Fibroblast of skin of left quadriceps (primary cell): ENCODE measurements at regions not wholly inside any gene's neighbourhood (a gene's known extent, or its start where the extent isn't known, plus 50 kb on each side); places are given as distances from the start of the nearest gene placed in this dataset.

Experiments used
- DNase-seq, 2 experiments: peaks; one replicate each; pipeline ENCODE4 v3.0.0-alpha.2; 2013; ENCODE audit warnings: low read depth in 2 of 2

DNA sequence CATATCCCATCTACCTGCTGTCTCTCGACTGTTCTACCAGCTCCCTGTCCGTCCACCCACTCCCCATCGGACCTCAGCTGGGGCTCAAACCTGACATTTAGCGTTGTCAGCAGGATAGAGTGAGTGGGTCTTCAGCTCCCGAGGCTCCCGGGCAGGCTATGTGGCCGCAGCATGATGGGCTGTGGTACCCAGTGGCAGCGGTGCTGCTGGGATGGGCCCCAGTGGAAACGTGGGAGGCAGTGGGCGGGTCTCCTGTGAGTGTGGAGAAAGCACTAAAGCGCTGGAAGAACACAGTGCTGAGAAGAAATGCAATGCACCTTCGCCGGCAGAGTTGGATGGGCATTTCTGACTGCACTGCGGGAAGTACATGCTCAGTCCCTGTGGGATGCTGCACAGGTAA lies 204.8 kb upstream of the SYT4 start:
- DNase-seq, result no peak

DNA sequence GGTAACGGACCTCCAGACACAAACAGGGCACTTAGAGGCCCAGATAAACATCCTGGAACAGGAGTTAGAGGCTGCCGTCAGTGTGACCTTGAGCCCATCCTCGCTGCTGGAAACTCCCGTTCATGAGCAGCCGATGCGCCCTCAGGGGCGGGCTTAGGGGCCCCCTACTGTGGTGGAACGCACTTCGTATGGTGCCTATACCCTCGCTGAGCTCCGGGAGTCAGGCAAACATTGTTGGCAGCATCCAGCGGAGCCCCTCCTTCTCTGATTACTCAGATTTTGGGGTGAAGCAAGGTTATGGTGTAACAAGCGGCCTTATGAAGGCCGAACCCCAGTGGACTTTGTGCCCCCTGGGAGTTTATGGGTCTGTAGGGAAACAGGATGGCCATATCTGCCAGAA lies 205.3 kb upstream of the SYT4 start:
- DNase-seq, result no peak

DNA sequence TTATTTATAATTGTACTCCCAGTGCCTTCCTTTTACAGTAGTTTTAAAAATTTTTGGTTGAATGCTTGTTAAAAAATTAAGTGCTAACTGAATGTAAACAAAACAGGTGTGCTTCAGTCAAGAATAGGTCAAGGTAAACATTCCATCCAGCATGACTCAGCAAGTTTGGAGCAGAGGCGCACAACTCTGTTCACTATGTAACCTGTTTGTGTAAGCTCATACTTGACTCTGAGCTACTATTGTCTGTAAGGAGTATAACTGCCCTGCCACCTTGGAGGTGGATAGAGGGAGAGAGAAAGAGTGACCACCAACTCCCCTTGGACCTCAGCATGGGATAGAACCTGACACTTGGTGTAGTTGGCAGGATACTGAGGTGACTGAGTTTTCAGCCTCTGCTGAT lies 207.4 kb upstream of the SYT4 start:
- no peak for DNase-seq

DNA sequence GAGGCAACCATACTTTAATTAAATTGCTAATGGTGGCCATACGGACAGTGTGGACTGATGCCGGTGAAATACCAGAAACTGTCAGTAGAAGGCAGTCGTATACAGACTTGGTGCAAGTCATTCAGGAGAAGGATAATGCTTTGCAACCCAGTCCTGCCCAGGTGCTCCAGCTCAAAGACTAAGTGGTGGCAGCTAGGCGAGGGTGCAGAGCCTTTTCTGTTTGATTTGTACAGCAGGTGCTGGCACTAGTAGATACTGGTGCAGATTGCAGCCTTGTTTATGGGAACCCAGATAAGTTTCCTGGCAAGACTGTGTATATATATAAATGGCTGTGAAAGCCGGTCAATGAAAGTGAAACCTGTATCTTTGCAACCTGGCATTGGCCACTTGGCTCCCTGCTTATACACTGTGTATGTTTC lies 208.3 kb upstream of the SYT4 start:
- no peak for DNase-seq

DNA sequence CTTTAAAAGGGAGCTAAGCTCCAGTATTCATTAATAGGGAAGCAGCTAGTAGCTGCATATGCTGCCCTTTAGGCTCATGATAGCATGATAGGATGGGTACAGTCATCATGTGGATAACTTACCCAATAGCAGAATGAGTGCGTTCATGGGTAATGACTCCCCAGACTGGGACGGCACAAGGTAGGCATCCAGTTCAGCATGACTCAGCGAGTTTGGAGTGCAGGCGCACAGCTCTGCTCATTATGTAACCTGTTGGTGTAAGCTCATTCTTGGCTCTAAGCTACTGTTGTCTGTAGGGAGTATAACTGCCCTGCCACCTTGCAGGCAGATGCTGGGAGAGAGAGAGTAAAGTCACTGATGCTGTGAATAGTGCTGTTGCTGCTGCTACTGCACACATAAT lies 209.2 kb upstream of the SYT4 start:
- no peak for DNase-seq

DNA sequence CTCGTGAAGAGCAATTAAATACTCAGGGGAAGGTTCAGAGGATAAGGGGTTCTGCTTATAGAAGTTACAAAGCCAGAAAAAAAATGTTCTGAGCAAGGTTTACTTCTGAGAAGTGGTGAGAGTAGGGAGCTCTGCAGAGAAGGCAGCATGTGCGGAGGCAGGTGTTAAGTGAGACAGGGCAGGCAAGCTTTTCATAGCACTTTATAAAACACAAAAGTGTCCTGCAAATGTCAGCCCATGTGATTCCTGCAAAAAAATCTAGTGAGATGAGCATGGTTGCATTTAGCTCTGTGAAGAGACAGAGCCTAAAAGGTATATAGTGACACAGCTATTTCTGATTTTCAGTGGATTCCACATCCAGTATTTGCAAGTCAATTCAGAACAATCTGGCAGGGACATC lies 223.8 kb upstream of the SYT4 start:
- no peak for DNase-seq

DNA sequence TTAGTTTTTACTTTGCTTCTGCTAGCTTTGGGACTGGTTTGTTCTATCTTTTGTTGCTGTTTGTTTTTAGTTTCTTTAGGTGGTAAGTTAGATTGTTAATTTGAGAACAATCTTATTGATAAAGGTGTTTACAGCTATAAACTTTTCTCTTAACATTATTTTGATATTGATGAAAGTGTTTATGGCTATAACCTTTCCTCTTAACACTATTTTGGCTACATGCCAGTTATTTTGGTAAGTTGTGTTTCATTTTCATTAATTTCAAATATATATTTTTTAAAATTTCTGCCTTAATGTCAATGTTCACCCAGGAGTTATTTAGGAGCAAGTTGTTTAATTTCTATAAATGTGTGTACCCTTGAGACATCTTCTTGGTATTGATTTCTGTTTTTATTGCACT lies 229.6 kb upstream of the SYT4 start:
- DNase-seq, result no peak

DNA sequence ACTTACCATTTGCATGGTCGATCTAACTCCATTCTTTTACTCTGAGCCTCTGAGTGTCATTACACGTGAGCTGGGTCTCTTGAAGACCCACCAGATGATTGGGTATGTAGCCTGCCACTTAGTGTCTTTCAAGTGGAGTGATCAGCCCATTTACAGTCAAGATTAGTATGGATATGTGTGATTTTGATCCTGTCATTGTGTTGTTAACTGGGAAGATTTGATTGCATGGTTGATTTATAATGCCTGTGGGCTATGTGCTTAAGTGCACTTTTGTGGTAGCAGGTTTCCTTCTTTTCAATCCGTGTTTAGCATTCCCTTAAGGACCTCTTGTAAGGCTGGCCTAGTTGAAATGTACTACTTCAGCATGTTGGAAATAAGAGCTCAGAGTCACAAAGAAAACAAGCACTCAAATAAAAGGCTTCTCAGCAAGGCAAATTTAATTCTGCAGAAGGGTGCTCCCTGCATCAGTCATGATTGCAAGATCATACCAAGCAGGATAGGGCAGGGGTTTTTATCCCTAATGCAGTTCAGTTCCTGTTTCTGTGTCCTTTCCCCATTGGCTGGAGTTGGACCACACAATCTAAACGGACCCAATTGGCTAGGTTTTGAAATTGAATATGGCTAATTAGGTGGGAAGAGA lies 230.7 kb upstream of the SYT4 start:
- DNase-seq, result no peak

DNA sequence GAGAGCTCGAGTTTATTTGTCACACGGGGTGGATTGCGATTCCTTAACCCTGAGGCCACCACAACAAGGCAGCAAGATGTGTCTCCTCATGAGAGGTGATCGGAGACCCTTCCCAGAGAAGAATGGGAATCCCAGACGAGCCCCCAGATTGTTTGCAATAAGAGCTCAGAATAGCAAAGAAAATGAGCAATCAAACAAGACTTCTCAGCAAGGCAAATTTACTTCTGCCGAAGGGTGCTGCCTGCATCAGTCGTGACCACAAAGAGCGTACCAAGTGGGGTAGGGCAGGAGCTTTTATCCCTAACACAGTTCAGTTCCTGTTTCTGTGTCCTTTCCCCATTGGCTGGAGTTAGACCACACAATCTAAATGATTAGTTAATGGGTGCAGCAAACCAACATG lies 237.5 kb upstream of the SYT4 start:
- DNase-seq, result no peak

DNA sequence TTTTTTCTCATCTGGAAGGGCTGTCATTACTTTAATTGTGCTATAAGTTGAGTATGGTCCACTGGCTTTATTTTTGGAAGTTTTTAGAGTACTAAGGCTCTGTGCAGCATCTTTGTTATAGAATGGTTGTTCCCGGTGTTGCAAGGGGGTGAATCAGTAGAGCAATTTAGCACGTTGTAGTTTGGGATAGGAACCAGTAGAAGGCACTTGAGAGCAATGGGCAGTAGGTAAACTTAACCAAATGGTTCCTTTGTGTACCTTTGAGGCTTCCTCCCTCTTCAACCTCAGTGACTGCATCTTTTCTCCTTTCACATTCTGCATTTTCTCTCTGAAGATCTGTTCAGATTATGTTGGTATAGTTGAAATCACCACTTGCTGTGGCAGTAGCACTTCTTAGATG lies 238.2 kb upstream of the SYT4 start:
- DNase-seq, result no peak

DNA sequence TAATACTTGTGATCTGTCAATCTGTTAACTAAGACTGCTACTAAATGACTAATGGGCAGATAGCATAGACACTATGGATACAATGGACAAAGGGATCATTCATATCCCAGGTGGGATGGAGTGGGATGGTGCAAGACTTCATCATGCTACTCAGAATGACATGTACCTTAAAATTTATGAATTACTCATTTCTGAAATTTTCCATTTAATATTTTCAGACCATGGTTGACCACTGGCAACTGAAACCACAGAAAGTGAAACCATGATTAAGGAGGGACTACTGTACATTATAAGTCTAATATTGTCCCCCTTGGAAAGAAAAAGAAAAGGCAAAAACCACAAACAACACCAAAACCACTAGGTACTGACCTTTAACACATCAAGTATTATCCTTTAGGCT lies 247.0 kb upstream of the SYT4 start:
- DNase-seq, result no peak

DNA sequence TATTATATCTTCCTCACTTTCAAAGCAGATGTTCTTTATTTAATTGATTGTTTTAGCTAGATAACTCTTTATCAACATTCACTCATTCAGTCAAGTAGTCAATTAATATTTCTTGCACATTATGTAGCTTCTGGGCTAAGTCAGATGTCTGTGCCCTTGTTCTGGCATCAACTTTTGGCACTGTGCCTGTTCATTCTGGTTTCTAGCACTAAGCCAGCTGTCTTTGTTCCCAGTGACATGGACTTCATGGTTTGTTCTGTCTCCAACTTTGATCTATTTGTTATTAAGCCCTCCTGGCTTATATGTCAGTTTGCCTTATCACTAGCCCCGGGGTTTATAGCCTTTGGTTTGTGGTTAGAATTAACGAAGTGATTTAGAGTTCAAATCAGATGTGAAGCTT lies 247.9 kb upstream of the SYT4 start:
- no peak for DNase-seq

DNA sequence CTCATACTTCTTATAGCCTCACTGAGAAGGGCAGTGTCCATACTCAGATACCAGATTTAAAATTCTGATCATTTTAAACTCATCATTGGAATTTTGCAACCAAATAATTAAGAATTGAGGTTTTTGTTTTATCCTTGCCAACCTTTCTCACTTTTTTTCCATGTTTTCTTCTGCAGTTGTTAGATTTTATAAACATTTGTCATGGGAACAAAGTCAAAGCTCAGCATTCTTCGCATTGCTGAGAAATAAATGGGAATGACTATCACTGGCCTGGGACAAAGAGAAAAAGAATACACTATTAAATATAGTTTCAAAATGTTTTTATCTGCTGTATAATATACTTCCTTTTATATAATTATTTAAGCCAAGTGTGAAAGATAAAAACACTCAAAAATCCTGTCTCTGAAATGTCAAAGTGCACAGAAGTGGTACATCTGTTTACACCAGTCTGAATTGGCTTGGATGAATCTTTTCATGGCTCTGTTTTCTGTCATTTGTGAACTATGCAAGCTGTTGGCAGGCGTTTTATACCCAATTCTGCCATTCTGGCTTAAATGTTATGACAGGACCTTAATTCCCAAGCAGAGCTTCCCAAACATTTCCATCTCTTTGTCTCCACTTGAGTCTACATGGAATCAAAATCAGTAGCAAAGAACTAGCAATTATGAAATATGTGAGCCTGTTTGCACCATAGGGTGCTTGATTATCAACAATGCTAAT lies 249.3 kb upstream of the SYT4 start:
- DNase-seq, result no peak

DNA sequence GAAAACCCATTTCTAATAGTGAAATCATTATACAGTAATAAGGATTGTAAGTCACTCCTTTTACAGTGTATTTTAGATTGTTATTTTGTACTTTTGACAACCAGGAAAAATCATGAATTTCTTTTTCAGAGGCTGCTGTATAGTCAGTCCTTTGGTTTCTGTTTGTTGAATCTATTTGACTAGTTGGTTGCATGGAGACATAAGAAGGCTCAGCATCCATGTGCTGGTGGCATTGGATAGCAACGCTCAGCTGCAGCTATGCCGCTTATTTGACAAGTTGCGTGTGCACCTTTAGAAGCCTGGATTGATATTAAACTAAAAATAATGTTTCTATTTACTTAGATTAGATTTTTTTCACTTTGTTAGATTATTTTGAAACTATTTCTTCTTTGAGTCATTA lies 254.1 kb upstream of the SYT4 start:
- DNase-seq, result no peak

DNA sequence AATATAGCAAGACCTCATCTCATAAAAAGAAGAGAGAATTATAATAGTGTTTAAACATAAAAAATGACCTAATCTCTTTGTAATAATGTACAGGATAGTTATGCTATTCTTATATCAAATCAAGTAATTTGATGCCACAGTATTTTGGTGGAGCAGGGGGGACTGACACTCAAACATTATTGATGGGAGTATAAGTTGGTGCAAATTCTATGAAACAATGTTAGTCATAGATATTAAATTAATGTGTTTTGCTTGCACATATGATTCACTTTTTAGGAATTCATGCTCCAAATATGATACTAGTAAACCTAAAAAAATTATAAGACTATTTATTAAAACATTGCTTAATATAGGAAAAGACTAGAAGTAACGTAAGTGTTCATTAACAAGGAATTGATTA lies 256.1 kb upstream of the SYT4 start:
- no peak for DNase-seq

DNA sequence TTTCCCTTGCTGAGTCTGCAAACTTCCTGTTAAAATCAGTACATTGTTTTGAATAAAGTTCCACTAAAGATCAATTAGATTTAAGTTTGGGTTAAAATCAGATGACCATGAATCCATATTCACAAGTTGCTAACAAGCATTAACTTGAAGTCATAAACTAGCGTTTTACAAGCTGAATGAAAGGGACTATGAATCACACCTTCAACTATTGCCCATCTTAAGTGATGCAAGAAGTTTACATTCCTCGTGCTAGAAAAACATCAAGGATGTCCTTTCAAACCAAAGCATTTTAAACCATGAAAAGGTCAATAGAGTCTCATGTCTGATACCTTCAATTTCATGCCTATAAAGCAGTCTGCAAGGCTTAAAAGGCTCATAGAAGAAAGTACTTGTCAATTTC lies 257.2 kb upstream of the SYT4 start:
- DNase-seq, result no peak

DNA sequence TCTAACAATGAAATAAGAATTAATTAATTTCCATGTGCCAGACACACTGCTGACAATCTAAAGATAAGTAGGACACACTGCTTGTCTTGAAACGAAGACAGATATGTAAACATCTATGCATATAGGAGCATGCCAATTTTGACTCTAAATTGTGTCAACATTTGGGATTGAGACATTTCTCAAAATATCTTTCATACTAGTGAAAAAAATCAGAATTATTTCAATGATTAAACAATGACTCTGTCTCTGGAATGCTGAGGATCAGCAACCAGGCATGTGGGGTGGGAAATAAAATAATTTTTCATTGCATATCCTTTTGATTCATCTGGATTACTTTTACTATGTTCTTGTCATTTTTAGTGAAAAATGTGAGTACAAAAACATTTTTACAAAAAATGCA lies 262.6 kb upstream of the SYT4 start:
- no peak for DNase-seq

DNA sequence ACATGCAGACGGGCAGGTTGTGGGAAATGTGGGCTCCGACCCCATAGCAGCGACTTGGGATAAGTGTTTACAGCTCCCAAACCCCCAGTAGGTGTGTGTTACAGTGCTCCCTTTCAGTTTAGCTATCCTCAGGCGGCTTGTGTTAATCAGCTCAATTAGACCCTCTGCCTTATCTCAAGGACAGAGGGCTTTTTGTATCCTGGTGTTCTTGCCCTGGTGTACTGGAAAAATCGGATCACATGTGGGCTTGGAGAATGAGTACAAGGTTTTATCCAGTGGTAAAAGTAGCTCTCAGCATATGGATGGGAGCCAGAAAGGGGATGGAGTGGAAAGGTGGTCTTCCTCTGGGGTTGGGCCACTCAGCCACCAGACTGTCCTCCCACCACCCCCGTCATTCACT lies 264.7 kb upstream of the SYT4 start:
- no peak for DNase-seq

DNA sequence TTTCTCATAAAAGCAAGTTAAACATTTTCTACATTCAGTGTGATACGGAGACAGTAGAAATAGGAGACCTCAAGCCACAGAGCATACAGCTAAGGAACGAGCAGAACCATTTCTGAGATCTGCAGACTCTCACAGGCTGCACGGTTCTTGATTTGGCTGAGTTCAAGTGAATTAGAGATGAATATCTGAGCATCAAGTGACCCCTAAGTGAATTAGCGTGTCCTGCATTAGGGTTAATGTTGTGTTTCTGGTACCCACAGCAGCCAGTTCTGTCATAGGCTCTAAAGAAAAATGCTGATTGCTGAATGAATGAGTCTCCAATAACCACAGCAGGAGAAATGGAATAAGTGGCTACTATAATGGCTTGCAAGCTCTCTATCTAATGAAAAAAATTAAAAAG lies 265.9 kb upstream of the SYT4 start:
- no peak for DNase-seq

DNA sequence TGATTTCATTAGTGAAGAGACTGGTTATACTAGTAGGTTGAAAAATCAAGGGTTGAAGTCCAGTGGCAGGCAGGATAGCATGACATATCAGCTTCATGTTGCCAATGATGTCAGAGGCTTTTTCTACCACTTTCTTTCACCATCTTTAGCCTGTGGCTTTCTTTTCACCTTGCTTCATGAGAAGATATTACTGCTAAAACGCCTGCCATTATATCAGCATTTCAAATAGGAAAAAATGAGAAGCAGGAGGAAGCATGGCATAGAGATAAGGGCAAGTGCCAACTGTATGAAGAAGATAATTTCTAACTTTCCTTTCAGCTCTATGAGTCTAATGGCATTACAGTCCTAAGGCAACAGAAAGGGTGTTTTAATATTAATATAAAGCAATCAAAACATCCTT lies 270.2 kb upstream of the SYT4 start:
- no peak for DNase-seq

DNA sequence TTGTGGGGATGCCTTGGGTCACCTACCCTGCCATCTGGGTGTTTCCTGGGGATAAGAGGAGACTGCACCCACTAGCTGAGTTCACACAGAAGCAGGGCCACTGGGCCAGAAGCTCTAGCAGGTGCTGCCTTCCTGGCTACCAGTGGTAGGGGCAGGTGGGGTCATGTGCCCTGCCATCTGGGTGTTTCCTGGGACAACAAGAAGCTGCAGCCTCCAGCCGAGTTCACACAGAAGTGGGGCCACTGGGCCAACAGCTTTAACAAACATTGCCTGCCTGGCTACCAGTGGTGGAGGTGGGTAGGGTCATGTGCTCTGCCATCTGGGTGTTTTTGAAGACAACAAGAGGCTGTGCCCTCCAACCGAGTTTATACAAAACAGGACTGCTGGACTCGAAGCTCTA lies 282.2 kb upstream of the SYT4 start:
- DNase-seq, result no peak

DNA sequence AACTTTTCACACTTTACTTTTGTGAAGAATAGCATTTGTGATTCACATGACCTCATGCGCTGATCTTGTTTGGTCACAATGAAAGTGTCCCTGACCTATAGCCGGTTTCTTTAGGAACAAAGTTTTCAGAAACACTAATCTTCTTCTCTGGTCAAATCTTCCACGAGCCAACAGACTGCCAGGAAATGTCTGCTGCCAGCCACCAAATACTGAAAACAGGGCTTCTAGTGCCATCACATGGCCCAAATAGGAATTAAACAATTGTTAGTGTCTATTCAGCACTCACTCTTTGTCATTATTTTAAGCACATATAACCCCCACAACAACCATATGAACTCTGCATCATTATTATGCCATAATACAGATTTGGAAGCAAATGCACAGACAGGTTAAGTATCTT lies 286.5 kb upstream of the SYT4 start:
- peak; percentile 1 to 6 for DNase-seq

DNA sequence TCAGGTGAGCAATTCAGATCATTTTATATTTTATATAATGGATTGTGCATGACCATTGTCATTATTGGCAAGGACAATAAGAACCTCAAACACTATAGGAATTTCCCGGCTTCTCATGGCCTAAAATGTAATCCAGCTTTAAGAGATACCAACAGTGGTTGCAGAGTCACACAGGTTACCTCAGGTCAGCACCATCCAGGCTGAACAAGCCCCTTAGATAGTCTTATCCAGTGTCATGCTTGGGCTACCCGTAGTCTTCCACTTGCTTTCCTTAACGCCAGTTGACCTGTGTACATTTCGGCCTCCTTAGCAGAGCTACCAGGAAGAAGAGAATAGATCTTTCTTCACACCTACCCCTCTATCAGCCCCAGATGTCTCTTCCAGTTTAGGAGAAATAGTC lies 293.3 kb upstream of the SYT4 start:
- no peak for DNase-seq

DNA sequence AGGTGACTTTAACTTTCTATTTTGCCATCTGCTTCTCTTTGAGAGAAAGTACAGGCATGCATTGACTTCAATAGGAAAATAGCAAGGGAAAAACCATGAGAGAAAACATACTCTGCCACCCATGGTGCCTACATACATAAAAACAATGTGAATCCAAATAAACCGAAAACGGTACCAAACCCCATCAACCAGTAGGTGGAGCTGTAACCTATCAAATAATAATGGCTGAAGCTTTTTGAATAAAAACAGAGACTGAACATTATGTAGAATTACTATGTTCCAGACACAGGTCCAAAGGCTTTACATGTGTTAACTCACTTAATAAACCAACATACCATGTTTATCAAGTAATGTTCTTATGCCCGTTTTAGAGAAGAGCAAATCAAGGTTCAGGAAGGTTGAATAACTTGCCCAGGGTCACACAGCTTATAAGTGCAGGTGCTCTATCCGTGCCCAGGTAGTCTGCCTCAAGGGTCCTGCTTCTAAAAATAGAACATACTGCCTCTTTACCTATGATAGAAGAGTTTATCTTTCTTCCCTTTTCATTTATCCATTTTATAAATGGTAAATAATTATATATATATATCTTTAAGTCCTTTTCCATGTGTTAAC lies 293.9 kb upstream of the SYT4 start:
- DNase-seq, result peak; percentile 27 to 38
